Calu3 (cell line): ENCODE measurements at regions not wholly inside any gene's neighbourhood (a gene's known extent, or its start where the extent isn't known, plus 50 kb on each side); places are given as distances from the start of the nearest gene placed in this dataset.
"Not testable (repeated sequence)": the region's sequence is repeated elsewhere in the genome, so short reads cannot be mapped to it uniquely, and the experiment has no call there.

Experiments
- BruUV-seq: library from RNA; stranded (reverse); fragments of 400-500 nt; replicated peaks from 2 replicates; lab custom pipeline; 2021; lab: Mats Ljungman, UMichigan
- CTCF ChIA-PET: fragments of 300-600 bp; sonication (Branson Sonifier 250); formaldehyde crosslinking; loops from one replicate; lab custom pipeline; 2022; ENCODE audit warnings: antibody characterized with exemption; lab: Charles Lee
- DNase-seq: peaks from one replicate; pipeline ENCODE4 v3.0.0; 2022
- H3K27ac Mint-ChIP-seq: one replicate; pipeline ENCODE4 v1.8.0; 2022; ENCODE audit warnings: mixed read lengths; ENCODE audit not compliant: unreplicated experiment
- H3K27me3 Mint-ChIP-seq: one replicate; pipeline ENCODE4 v1.8.0; 2022; ENCODE audit warnings: mixed read lengths; ENCODE audit not compliant: unreplicated experiment
- H3K36me3 Mint-ChIP-seq: one replicate; pipeline ENCODE4 v1.8.0; 2022; ENCODE audit warnings: mild to moderate bottlenecking, moderate library complexity, mixed read lengths; ENCODE audit not compliant: insufficient read depth, unreplicated experiment
- H3K4me1 Mint-ChIP-seq: one replicate; pipeline ENCODE4 v1.8.0; 2022; ENCODE audit warnings: mild to moderate bottlenecking, low read depth, mixed read lengths; ENCODE audit not compliant: unreplicated experiment
- H3K4me3 Mint-ChIP-seq: one replicate; pipeline ENCODE4 v1.8.0; 2022; ENCODE audit warnings: mild to moderate bottlenecking, low read depth, moderate library complexity, mixed read lengths; ENCODE audit not compliant: unreplicated experiment
- H3K9me3 Mint-ChIP-seq: one replicate; pipeline ENCODE4 v1.8.0; 2022; ENCODE audit warnings: low read depth, mixed read lengths; ENCODE audit not compliant: unreplicated experiment
- intact Hi-C: fragments of 100-400 bp; cut with micrococcal nuclease; formaldehyde crosslinking; loops from one replicate; pipeline ENCODE4 v1.10.0; 2022; ENCODE audit not compliant: unreplicated experiment
- TF ChIP-seq, protein P1 (sequence below): fragments of 200-600 bp; IDR thresholded peaks from one replicate; pipeline ENCODE4 v1.8.0; 2022; ENCODE audit warnings: antibody characterized with exemption; ENCODE audit not compliant: unreplicated experiment

GRCh38 chr4:79598801-79599200 is 190.8 kb upstream of the GK2 start:
- no peak overlapping the region for H3K27ac Mint-ChIP-seq
- CTCF ChIA-PET, result interaction anchor here (0.6 kb wide), 1 partner anchor 301 kb away, joined by 5 read pairs; no protein-coding TSS in a partner anchor
- H3K9me3 Mint-ChIP-seq, result peaks cover 3% of the 10 kb centered on the region
- intact Hi-C loops, result no loop called here
- H3K36me3 Mint-ChIP-seq, result no peaks in the 10 kb centered on the region
- TF ChIP-seq, protein P1, sequence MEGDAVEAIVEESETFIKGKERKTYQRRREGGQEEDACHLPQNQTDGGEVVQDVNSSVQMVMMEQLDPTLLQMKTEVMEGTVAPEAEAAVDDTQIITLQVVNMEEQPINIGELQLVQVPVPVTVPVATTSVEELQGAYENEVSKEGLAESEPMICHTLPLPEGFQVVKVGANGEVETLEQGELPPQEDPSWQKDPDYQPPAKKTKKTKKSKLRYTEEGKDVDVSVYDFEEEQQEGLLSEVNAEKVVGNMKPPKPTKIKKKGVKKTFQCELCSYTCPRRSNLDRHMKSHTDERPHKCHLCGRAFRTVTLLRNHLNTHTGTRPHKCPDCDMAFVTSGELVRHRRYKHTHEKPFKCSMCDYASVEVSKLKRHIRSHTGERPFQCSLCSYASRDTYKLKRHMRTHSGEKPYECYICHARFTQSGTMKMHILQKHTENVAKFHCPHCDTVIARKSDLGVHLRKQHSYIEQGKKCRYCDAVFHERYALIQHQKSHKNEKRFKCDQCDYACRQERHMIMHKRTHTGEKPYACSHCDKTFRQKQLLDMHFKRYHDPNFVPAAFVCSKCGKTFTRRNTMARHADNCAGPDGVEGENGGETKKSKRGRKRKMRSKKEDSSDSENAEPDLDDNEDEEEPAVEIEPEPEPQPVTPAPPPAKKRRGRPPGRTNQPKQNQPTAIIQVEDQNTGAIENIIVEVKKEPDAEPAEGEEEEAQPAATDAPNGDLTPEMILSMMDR, result no peak
- no peak for DNase-seq
- H3K4me1 Mint-ChIP-seq, result no peaks in the 10 kb centered on the region
- no peaks in the 10 kb centered on the region for H3K27me3 Mint-ChIP-seq
- H3K4me3 Mint-ChIP-seq, result no peak overlapping the region
- no TSS peak for BruUV-seq

- CTCF ChIA-PET, result no interaction called here
- intact Hi-C loops, result no loop called here
- H3K36me3 Mint-ChIP-seq, result no peaks in the 10 kb centered on the region
- H3K27me3 Mint-ChIP-seq, result no peaks in the 10 kb centered on the region
- no TSS peak for BruUV-seq
- H3K9me3 Mint-ChIP-seq, result peaks cover 3% of the 10 kb centered on the region
- no peak for DNase-seq
- TF ChIP-seq, protein P1, result no peak
- H3K4me1 Mint-ChIP-seq, result peaks cover 4% of the 10 kb centered on the region
- no peak overlapping the region for H3K27ac Mint-ChIP-seq
- no peak overlapping the region for H3K4me3 Mint-ChIP-seq
Measured at GRCh38 chr4:79598214-79598613, 190.2 kb upstream of the GK2 start.

DNA sequence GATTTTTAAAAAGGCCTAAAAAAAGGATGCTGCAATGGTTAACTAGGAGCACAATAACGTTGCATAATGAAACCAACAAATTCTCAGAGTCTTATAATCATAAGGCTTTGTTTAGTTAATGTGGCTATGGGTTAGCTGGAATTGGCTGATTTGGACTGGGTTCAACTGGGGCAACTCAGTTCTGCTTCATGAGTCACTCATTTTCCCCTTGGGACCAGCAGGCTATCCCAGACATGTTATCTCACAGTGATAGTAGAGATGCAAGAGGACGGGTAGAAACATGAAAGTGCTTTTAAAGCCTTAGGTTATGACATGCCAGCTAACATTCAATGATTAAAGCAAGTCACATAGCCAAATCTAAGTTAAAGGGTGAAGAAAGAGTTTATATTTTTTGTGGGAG is 189.2 kb upstream of the GK2 start:
- Mint-ChIP-seq H3K36me3 (no peaks in the 10 kb centered on the region), H3K27ac (no peak overlapping the region), H3K4me1 (peaks cover 14% of the 10 kb centered on the region), H3K4me3 (no peak overlapping the region), H3K27me3 (no peaks in the 10 kb centered on the region), H3K9me3 (peaks cover 3% of the 10 kb centered on the region)
- TF ChIP-seq, protein P1, result no peak
- DNase-seq, result no peak
- CTCF ChIA-PET, result no interaction called here
- intact Hi-C loops, result no loop called here
- BruUV-seq, result no TSS peak

DNA sequence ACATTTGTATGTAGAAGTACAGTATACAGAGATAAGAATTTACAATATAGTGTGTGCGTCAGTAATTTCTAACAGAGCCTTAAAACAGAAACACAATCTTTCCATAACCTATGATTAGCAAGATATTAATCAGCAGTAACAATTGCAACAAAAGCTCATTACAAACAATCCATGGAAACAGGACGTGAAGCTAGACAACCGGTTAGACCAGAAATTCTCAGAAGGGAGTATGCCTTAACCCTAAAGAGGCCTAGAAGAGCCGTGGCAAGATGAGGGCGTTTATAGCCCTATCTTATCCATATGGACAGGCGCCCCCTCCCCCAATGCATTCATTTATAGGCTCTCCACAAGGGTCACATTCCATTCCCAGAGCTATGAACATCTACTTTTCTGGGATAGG is 184.2 kb upstream of the GK2 start:
- Mint-ChIP-seq H3K27ac (peak overlapping the region; percentile 25), H3K4me1 (peaks cover 22% of the 10 kb centered on the region)
- H3K4me3 Mint-ChIP-seq, intact Hi-C loops, DNase-seq, H3K36me3 Mint-ChIP-seq, H3K9me3 Mint-ChIP-seq, CTCF ChIA-PET, BruUV-seq, H3K27me3 Mint-ChIP-seq: not testable (repeated sequence)

DNA sequence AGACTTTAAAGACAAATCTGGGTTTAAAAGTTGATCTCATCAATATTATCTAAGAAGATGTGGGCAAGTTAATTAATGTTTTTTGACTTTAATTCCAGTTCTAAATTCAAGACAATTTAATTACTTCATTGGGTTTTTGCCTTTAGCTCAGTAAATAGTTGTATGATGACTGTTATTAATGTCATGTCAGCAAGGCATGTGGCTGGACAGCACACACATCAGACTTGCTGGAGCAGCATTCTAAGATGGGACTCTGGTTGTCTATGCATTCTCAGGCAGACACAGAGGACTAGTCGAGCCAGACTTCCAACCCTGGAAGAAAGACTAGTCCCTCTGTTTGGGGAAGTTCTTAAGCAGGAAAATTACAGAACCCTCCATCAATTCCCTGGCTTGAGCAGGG is 180.7 kb upstream of the GK2 start:
- BruUV-seq, result no TSS peak
- CTCF ChIA-PET, result no interaction called here
- intact Hi-C loops, result no loop called here
- TF ChIP-seq, protein P1, result no peak
- no peak overlapping the region for H3K27ac Mint-ChIP-seq
- H3K27me3 Mint-ChIP-seq, result no peaks in the 10 kb centered on the region
- H3K4me3 Mint-ChIP-seq, result no peak overlapping the region
- no peaks in the 10 kb centered on the region for H3K9me3 Mint-ChIP-seq
- no peaks in the 10 kb centered on the region for H3K36me3 Mint-ChIP-seq
- H3K4me1 Mint-ChIP-seq, result peaks cover 22% of the 10 kb centered on the region
- no peak for DNase-seq

- H3K4me3 Mint-ChIP-seq, H3K27ac Mint-ChIP-seq, BruUV-seq, H3K9me3 Mint-ChIP-seq, DNase-seq, H3K27me3 Mint-ChIP-seq, CTCF ChIA-PET, H3K36me3 Mint-ChIP-seq, H3K4me1 Mint-ChIP-seq, intact Hi-C loops: not testable (repeated sequence)
Measured at GRCh38 chr4:79587207-79587606, 179.2 kb upstream of the GK2 start.
